IPS-18a (cell line): ENCODE measurements at regions not wholly inside any gene's neighbourhood (a gene's known extent, or its start where the extent isn't known, plus 50 kb on each side); places are given as distances from the start of the nearest gene placed in this dataset.

Experiments
- H3K27ac ChIP-seq: one replicate; pipeline ENCODE4 v1.5.1; 2013; ENCODE audit warnings: low read length
- H3K27me3 ChIP-seq: one replicate; pipeline ENCODE4 v1.6.1; 2013; ENCODE audit warnings: mild to moderate bottlenecking, low read length; ENCODE audit not compliant: control insufficient read depth, insufficient read depth
- H3K36me3 ChIP-seq: one replicate; pipeline ENCODE4 v1.6.1; 2013; ENCODE audit warnings: low read depth, low read length; ENCODE audit not compliant: control insufficient read depth
- H3K4me1 ChIP-seq: one replicate; pipeline ENCODE4 v1.6.1; 2013; ENCODE audit warnings: low read depth, low read length; ENCODE audit not compliant: control insufficient read depth
- H3K4me3 ChIP-seq: one replicate; pipeline ENCODE4 v1.5.1; 2013; ENCODE audit warnings: low read length
- H3K9ac ChIP-seq: one replicate; pipeline ENCODE4 v1.6.1; 2013; ENCODE audit warnings: mild to moderate bottlenecking, low read length, moderate library complexity
- H3K9me3 ChIP-seq: one replicate; pipeline ENCODE4 v1.6.1; 2013; ENCODE audit warnings: low read depth, low read length; ENCODE audit not compliant: control insufficient read depth

DNA sequence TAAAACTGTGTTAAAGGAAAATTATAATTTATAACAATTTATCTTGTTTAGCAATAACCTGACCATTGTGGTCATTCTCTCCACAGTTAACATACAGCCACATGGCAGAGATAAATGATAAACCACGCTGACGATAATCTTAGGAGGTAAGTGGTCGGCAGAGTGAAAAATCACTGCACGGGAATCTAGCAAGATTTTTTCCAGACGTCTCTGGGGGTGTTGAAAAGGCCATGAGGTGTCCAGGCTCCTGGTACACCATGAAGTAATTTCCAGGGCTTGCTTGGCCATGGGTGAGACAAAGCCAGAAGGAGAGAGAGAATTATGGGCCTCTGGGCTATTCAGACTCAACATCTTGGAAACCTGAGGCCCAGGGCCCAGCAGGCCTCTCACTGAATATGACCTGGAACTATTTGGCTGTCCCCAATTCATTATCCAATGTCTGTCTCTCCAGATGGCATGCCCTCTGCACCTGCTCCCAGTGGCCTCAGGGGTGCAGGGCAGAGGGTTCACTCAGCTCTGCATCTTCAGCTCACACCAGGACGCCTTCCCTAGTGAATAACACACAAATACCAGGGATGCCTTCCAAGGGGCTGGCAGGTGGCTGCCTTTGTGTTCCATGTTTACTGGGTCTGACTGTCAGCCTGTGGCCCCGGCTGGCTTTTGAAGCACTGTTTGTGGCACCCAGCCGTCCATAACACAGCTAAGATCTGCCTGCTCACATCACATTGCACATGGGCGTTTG lies 590.4 kb upstream of the PFKP start:
- Histone ChIP-seq H3K36me3 (no peaks in the 10 kb centered on the region), H3K27me3 (no peaks in the 10 kb centered on the region), H3K9me3 (no peaks in the 10 kb centered on the region), H3K4me1 (peaks cover 15% of the 10 kb centered on the region), H3K9ac (no peak overlapping the region), H3K4me3 (peak overlapping the region; percentile 12), H3K27ac (no peak overlapping the region)

- Histone ChIP-seq H3K4me3 (no peak overlapping the region), H3K27ac (no peak overlapping the region), H3K27me3 (no peaks in the 10 kb centered on the region), H3K9ac (no peak overlapping the region), H3K9me3 (no peaks in the 10 kb centered on the region), H3K4me1 (peaks cover 15% of the 10 kb centered on the region), H3K36me3 (no peaks in the 10 kb centered on the region)
These were observed 591.0 kb upstream of the PFKP start for GRCh38 chr10:2476218-2476811.

GRCh38 chr10:2475711-2476217 lies 591.6 kb upstream of the PFKP start:
- Histone ChIP-seq H3K4me3 (no peak overlapping the region), H3K27me3 (no peaks in the 10 kb centered on the region), H3K27ac (no peak overlapping the region), H3K36me3 (no peaks in the 10 kb centered on the region), H3K9ac (no peak overlapping the region), H3K9me3 (no peaks in the 10 kb centered on the region), H3K4me1 (peaks cover 15% of the 10 kb centered on the region)

GRCh38 chr10:2471811-2472210 lies 595.5 kb upstream of the PFKP start:
- peaks cover 2% of the 10 kb centered on the region for H3K4me1 ChIP-seq
- H3K9ac ChIP-seq = no peak overlapping the region
- H3K9me3 ChIP-seq = no peaks in the 10 kb centered on the region
- no peak overlapping the region for H3K27ac ChIP-seq
- H3K36me3 ChIP-seq = no peaks in the 10 kb centered on the region
- no peak overlapping the region for H3K4me3 ChIP-seq
- H3K27me3 ChIP-seq = no peaks in the 10 kb centered on the region

GRCh38 chr10:2469802-2470201 lies 597.5 kb upstream of the PFKP start:
- Histone ChIP-seq H3K27ac (no peak overlapping the region), H3K4me1 (no peaks in the 10 kb centered on the region), H3K27me3 (no peaks in the 10 kb centered on the region), H3K4me3 (no peak overlapping the region), H3K36me3 (no peaks in the 10 kb centered on the region), H3K9ac (no peak overlapping the region), H3K9me3 (no peaks in the 10 kb centered on the region)

DNA sequence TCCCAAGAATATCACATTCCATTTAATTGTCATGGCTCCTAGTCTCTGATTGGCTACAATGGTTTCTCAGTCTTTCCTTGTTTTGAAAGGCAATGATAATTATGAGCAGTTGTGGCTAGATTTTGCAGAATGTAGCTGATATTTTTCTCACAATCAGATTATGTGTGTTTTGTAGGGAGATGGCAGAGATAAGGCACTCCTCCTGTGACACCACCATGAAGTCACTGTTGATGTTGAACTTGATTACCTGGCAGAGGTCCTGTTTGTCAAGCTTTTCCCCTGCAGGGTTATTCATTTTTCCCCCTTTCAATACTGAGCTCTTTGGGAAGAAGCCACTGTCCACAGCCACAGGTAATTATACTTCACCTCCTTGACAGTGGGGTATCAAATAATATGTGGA lies 602.9 kb upstream of the PFKP start:
- Histone ChIP-seq H3K4me3 (no peak overlapping the region), H3K9ac (no peak overlapping the region)

DNA sequence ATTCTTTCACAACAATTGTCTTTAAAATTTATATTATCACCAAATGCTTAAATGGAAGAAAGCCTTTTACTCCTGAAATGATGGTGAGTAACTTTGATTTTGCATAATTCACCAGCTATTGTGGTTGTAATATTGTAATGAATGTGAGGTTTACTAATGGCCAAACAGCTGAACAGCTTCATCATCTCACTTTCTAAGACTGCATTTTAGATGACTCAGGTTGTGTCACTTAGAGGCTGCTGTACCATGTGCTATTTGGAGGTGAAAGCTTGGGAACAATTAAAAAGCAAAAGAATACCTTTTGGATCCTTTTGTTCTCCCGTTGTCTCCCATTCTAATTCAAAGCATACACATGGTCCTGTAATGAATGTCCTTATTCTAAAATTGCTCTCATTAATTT lies 604.0 kb upstream of the PFKP start:
- H3K9ac ChIP-seq = no peak overlapping the region
- H3K36me3 ChIP-seq = no peaks in the 10 kb centered on the region
- no peaks in the 10 kb centered on the region for H3K4me1 ChIP-seq
- no peak overlapping the region for H3K4me3 ChIP-seq
- H3K27ac ChIP-seq = no peak overlapping the region
- H3K27me3 ChIP-seq = no peaks in the 10 kb centered on the region
- H3K9me3 ChIP-seq = no peaks in the 10 kb centered on the region

More for the DNA sequence above, 602.9 kb upstream of the PFKP start:
- Histone ChIP-seq H3K4me1 (no peaks in the 10 kb centered on the region), H3K9me3 (no peaks in the 10 kb centered on the region), H3K36me3 (no peaks in the 10 kb centered on the region), H3K27me3 (no peaks in the 10 kb centered on the region), H3K27ac (no peak overlapping the region)

DNA sequence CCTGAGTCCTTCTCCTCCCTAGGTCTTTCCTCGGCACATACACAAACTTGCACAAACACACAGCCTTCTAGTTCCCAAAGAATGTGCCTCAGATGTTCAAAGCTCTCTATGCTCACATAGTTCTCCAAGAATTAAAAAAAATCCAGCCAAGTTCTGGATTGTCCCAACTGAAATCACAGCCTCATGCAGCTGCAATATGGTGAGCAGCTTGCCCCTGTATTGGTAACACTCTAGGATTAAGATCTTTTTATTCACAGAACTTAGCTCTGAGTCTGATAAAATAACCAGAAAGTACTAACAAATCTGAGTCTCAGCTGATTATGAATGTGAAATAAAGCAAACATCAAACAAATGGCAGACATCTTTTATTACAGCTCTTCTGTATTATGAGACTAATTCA lies 604.8 kb upstream of the PFKP start:
- Histone ChIP-seq H3K4me3 (no peak overlapping the region), H3K4me1 (peaks cover under 1% of the 10 kb centered on the region), H3K36me3 (no peaks in the 10 kb centered on the region), H3K9ac (no peak overlapping the region), H3K9me3 (no peaks in the 10 kb centered on the region), H3K27me3 (no peaks in the 10 kb centered on the region), H3K27ac (no peak overlapping the region)

- H3K27me3 ChIP-seq = no peaks in the 10 kb centered on the region
- H3K9me3 ChIP-seq = no peaks in the 10 kb centered on the region
- no peak overlapping the region for H3K9ac ChIP-seq
- H3K4me1 ChIP-seq = peaks cover 12% of the 10 kb centered on the region
- no peaks in the 10 kb centered on the region for H3K36me3 ChIP-seq
- no peak overlapping the region for H3K4me3 ChIP-seq
- no peak overlapping the region for H3K27ac ChIP-seq
These were observed 606.5 kb upstream of the PFKP start for GRCh38 chr10:2460812-2461211.

GRCh38 chr10:2459713-2460112 lies 607.6 kb upstream of the PFKP start:
- no peak overlapping the region for H3K27ac ChIP-seq
- no peak overlapping the region for H3K4me3 ChIP-seq
- no peaks in the 10 kb centered on the region for H3K9me3 ChIP-seq
- no peak overlapping the region for H3K9ac ChIP-seq
- H3K4me1 ChIP-seq = peaks cover 12% of the 10 kb centered on the region
- no peaks in the 10 kb centered on the region for H3K27me3 ChIP-seq
- no peaks in the 10 kb centered on the region for H3K36me3 ChIP-seq

DNA sequence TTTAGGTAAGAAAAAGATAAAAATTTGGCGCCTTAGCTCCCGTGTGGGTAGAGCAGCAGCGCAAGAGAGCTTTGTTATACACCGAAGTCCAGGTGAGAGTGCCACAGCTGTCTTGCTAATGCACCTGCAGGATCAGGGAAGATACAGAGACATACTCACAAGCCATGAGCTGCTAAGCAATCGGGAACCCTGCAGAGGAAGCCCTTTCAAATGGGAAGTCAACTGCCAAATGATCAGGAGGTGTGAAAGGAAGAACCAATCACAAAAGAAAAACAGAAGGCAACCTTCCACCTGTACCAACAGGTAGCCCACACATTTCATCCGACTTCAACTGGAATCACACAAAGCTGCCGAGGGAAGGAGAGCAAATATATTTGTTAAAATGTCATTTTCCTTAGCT lies 610.5 kb upstream of the PFKP start:
- Histone ChIP-seq H3K9ac (no peak overlapping the region), H3K4me1 (peaks cover 12% of the 10 kb centered on the region), H3K9me3 (no peaks in the 10 kb centered on the region), H3K36me3 (no peaks in the 10 kb centered on the region), H3K27ac (no peak overlapping the region), H3K27me3 (no peaks in the 10 kb centered on the region), H3K4me3 (no peak overlapping the region)

- H3K4me3 ChIP-seq = no peak overlapping the region
- H3K9ac ChIP-seq = no peak overlapping the region
- H3K9me3 ChIP-seq = peaks cover 4% of the 10 kb centered on the region
- no peaks in the 10 kb centered on the region for H3K27me3 ChIP-seq
- no peak overlapping the region for H3K27ac ChIP-seq
- no peaks in the 10 kb centered on the region for H3K4me1 ChIP-seq
- H3K36me3 ChIP-seq = no peaks in the 10 kb centered on the region
These were observed 622.0 kb upstream of the PFKP start for GRCh38 chr10:2445370-2445769.
